C4-2B (cell line): ENCODE measurements at regions not wholly inside any gene's neighbourhood (a gene's known extent, or its start where the extent isn't known, plus 50 kb on each side); places are given as distances from the start of the nearest gene placed in this dataset.

Experiments
- ZFX ChIP-seq: fragments of 450-650 bp; IDR thresholded peaks from 2 replicates; pipeline ENCODE4 v1.6.1; 2017
- TF ChIP-seq, protein P1 (sequence below): fragments of 450-650 bp; conservative IDR thresholded peaks from 2 replicates; pipeline ENCODE4 v1.5.1; 2017; ENCODE audit warnings: mild to moderate bottlenecking

DNA sequence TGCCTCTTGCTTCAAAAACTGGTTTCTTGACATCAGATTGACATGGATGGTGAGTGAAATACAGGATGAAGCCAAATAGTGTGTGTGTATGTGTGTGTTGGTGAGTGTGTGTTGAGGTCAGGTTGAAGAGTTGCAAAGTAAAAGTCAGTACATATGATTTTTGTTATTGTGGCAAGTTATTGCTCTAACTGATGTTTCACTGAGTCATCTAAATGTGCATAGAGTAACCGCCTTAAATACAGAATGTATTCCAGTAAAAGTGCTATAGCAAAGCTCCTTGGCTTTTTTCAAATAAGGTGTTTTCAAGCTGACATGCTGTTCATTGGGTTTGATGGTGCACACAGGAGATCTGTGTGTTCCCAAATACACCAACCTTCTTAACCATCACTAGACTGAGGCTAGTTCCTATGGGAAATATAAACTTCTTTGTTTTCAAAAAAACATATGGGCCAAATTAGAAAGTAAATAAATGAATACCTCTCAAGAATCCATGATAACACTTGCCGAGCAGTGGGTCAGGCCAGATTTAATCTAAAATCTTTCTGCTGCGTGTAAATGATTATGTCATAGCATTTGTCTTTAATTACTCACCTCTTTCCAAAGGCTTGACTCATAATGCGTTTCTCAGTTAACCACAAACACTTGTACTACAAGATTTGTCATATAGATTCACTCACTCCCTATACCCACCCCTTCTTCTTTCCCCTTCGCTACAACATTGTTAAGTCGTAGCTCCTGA is 151.1 kb downstream of the LYPLAL1 start:
- TF ChIP-seq, protein P1, sequence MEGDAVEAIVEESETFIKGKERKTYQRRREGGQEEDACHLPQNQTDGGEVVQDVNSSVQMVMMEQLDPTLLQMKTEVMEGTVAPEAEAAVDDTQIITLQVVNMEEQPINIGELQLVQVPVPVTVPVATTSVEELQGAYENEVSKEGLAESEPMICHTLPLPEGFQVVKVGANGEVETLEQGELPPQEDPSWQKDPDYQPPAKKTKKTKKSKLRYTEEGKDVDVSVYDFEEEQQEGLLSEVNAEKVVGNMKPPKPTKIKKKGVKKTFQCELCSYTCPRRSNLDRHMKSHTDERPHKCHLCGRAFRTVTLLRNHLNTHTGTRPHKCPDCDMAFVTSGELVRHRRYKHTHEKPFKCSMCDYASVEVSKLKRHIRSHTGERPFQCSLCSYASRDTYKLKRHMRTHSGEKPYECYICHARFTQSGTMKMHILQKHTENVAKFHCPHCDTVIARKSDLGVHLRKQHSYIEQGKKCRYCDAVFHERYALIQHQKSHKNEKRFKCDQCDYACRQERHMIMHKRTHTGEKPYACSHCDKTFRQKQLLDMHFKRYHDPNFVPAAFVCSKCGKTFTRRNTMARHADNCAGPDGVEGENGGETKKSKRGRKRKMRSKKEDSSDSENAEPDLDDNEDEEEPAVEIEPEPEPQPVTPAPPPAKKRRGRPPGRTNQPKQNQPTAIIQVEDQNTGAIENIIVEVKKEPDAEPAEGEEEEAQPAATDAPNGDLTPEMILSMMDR: no peak
- TF ChIP-seq ZFX: no peak
